Karpas-422 (cell line): ENCODE measurements at regions not wholly inside any gene's neighbourhood (a gene's known extent, or its start where the extent isn't known, plus 50 kb on each side); places are given as distances from the start of the nearest gene placed in this dataset.

Experiments
- DNase-seq: peaks from one replicate; pipeline ENCODE4 v3.0.0-alpha.2; 2015
- H2AFZ ChIP-seq: fragments of 200-600 bp; sonication (generic); 2 replicates; pipeline ENCODE4 v1.6.1; 2014; ENCODE audit warnings: antibody characterized with exemption, low read length, mixed read lengths
- H3K27ac ChIP-seq: fragments of 200-600 bp; sonication (generic); 2 replicates; pipeline ENCODE4 v1.5.1; 2014; ENCODE audit warnings: mild to moderate bottlenecking, low read length, moderate library complexity
- H3K27me3 ChIP-seq: fragments of 200-600 bp; sonication (generic); 2 replicates; pipeline ENCODE4 v1.6.1; 2014; ENCODE audit warnings: low read length, mixed read lengths
- H3K36me3 ChIP-seq: fragments of 200-600 bp; sonication (generic); 2 replicates; pipeline ENCODE4 v1.6.1; 2014; ENCODE audit warnings: low read length, mixed read lengths; ENCODE audit not compliant: insufficient read depth
- H3K4me1 ChIP-seq: fragments of 200-600 bp; sonication (generic); 2 replicates; pipeline ENCODE4 v1.6.1; 2014; ENCODE audit warnings: mild to moderate bottlenecking, low read length, mixed read lengths
- H3K4me2 ChIP-seq: fragments of 200-600 bp; sonication (generic); 2 replicates; pipeline ENCODE4 v1.6.1; 2014; ENCODE audit warnings: low read length, low read depth, mild to moderate bottlenecking; ENCODE audit not compliant: poor library complexity, severe bottlenecking
- H3K4me3 ChIP-seq: fragments of 200-600 bp; sonication (generic); 2 replicates; pipeline ENCODE4 v1.5.1; 2014; ENCODE audit warnings: mild to moderate bottlenecking, antibody characterized with exemption, low read length, mixed read lengths
- H3K79me2 ChIP-seq: fragments of 200-600 bp; sonication (generic); 2 replicates; pipeline ENCODE4 v1.6.1; 2014; ENCODE audit warnings: mild to moderate bottlenecking, low read length, mixed read lengths
- H3K9ac ChIP-seq: fragments of 200-600 bp; sonication (generic); 2 replicates; pipeline ENCODE4 v1.6.0; 2014; ENCODE audit warnings: low read length
- H3K9me2 ChIP-seq: fragments of 200-600 bp; sonication (generic), shearing (Covaris generic); replicated peaks from 2 replicates; pipeline ENCODE4 v1.6.0; 2014; ENCODE audit warnings: mild to moderate bottlenecking, low read length, moderate library complexity; ENCODE audit not compliant: insufficient read depth
- H3K9me3 ChIP-seq: fragments of 300-700, 200-600 bp; sonication (generic); 2 replicates; pipeline ENCODE4 v1.6.1; 2014; ENCODE audit warnings: low read length, mixed read lengths
- H4K20me1 ChIP-seq: fragments of 200-600 bp; sonication (generic); 2 replicates; pipeline ENCODE4 v1.6.1; 2014; ENCODE audit warnings: mild to moderate bottlenecking, antibody characterized with exemption, low read length, low read depth; ENCODE audit not compliant: insufficient read depth

DNA sequence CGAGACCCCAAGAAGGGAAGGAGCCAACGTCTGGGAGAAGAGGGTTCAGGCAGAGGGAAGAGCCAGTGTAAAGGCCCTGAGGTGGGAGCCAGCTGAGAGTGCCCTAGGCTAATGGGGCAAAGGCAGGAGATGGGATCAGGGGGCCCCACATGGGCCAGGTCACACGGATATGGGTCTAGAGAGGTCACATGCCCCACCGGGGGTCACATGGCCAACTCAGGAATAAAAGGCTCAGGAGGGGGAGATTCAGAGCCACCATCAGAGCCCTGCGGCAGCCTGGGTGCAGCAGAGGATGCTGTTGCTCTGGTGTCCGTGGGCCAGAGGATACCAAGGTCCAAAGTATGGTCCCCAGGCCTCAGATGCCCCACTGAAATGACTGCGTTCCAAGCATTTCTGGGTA lies 55.3 kb upstream of the SLC6A6 start:
- no peaks in the 10 kb centered on the region for H3K9me3 ChIP-seq
- H3K4me3 ChIP-seq: no peak overlapping the region
- no peak overlapping the region for H3K9ac ChIP-seq
- no peaks in the 10 kb centered on the region for H3K79me2 ChIP-seq
- H3K9me2 ChIP-seq: no peaks in the 10 kb centered on the region
- H3K4me2 ChIP-seq: no peak overlapping the region
- H2AFZ ChIP-seq: no peak overlapping the region
- H3K4me1 ChIP-seq: peaks cover 5% of the 10 kb centered on the region
- no peak for DNase-seq
- no peaks in the 10 kb centered on the region for H4K20me1 ChIP-seq
- H3K36me3 ChIP-seq: no peaks in the 10 kb centered on the region
- no peaks in the 10 kb centered on the region for H3K27me3 ChIP-seq
- H3K27ac ChIP-seq: no peak overlapping the region

DNA sequence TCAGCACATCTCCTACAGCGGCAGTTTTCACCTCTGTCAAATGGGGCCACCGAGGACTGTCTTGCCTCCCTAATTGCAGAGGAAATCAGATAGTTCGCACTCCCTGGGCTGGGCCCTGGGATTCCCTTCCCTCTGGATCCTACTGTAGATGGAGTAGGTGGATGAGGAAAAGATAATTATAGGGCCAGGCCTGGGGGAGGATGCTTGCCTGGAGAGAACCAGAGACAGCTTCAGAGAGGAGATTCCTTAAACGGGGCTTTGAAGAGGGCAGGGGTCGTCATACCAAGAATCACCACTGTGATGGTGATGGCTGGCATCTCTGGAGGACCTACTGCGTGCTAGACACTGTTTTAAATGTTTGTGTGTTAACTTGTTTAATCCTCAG lies 50.8 kb upstream of the SLC6A6 start:
- peak overlapping the region; percentile 36; the same call in 1 of the 2 replicates for H3K9ac ChIP-seq
- H2AFZ ChIP-seq: peak overlapping the region; percentile 62; the same call in 1 of the 2 replicates
- peak overlapping the region; percentile 56 for H3K4me2 ChIP-seq

DNA sequence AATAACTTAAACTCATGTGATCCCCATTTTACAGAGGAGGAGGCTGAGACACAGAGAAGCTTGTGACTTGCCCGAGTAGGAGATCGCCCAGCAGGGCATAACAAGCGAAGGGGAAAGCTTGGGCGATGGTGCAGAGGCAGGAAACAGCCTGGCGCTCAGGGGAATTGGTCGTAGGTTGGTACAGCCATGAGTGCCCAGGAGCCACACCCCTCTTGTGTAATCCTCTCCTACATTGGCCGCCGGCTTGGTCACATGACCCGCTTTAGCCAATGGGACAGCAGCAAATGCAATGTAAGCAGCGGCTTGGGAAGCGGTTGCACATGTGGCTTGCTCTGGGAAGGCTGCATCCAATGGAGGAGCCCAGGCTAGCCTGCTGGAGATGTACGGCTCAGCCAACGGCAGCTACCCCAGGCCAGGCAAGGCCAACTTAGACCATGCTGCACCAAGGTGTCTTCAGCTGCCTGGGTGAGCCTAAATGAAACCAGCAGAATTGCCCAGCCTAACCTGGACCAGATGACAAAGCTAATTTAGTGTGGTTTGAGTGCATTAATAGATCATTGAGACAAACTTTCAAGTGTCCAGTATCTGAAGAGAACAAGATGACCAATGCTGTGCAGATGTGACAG lies 50.3 kb upstream of the SLC6A6 start:
- Histone ChIP-seq H3K9ac (peak overlapping the region; percentile 42), H3K4me2 (peak overlapping the region; percentile 56), H4K20me1 (no peaks in the 10 kb centered on the region), H2AFZ (peak overlapping the region; percentile 86), H3K9me2 (no peaks in the 10 kb centered on the region), H3K27ac (no peak overlapping the region), H3K4me3 (peak overlapping the region; percentile 51; the same call in 1 of the 2 replicates), H3K4me1 (peaks cover 11% of the 10 kb centered on the region), H3K9me3 (no peaks in the 10 kb centered on the region), H3K36me3 (no peaks in the 10 kb centered on the region), H3K27me3 (no peaks in the 10 kb centered on the region), H3K79me2 (no peaks in the 10 kb centered on the region)
- peak; percentile 95 for DNase-seq

More for the DNA sequence above, 50.8 kb upstream of the SLC6A6 start:
- Histone ChIP-seq H3K36me3 (no peaks in the 10 kb centered on the region), H3K9me3 (no peaks in the 10 kb centered on the region), H3K79me2 (no peaks in the 10 kb centered on the region), H3K27me3 (no peaks in the 10 kb centered on the region), H3K27ac (no peak overlapping the region), H3K4me3 (no peak overlapping the region), H3K9me2 (no peaks in the 10 kb centered on the region), H3K4me1 (peaks cover 11% of the 10 kb centered on the region), H4K20me1 (no peaks in the 10 kb centered on the region)
- DNase-seq: no peak
